AG20443 (cell line): ENCODE measurements at regions not wholly inside any gene's neighbourhood (a gene's known extent, or its start where the extent isn't known, plus 50 kb on each side); places are given as distances from the start of the nearest gene placed in this dataset.
"Not testable (repeated sequence)": the region's sequence is repeated elsewhere in the genome, so short reads cannot be mapped to it uniquely, and the experiment has no call there.

Source experiments
- DNase-seq: peaks from one replicate; pipeline ENCODE4 v3.0.0; 2012; ENCODE audit warnings: low spot score, mixed read lengths

DNA sequence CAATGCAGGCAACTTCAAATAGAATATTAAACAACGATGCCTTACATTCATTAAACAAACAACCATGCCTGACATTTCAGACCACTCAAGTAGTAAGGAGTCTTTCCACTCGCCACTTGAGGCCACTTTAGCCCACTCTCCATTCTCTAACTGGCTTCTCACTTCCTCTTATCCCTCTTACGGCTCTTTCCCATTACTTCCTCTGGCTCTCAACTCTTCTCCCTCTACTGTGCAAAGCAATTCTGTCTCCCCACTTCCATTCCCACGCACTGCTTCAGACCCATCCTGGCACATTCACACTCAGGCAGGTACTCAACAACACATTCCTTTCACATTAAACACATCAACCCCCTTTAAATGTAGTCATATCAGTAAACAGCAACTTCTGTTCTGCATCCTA lies 229.8 kb upstream of the IPO5 start:
- DNase-seq, result no peak

DNA sequence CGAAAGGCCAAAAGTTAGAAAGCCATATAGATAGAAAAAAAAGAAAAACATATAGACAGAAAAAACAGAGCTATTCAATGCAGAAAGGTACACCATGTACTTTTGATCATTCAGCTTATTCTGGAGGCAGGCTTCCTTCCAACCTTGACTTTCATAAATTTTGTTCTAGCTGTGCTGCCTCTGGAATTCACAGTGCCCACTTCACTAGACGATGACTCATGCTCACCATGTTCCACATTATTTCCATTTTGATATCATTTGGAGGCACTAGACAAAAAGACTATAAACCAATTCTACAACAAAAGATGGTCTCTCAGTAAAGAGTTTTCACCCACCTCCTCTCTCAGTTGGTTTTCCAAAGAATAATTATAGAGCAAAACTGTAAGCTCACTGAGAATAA lies 229.0 kb upstream of the IPO5 start:
- DNase-seq, result no peak

DNA sequence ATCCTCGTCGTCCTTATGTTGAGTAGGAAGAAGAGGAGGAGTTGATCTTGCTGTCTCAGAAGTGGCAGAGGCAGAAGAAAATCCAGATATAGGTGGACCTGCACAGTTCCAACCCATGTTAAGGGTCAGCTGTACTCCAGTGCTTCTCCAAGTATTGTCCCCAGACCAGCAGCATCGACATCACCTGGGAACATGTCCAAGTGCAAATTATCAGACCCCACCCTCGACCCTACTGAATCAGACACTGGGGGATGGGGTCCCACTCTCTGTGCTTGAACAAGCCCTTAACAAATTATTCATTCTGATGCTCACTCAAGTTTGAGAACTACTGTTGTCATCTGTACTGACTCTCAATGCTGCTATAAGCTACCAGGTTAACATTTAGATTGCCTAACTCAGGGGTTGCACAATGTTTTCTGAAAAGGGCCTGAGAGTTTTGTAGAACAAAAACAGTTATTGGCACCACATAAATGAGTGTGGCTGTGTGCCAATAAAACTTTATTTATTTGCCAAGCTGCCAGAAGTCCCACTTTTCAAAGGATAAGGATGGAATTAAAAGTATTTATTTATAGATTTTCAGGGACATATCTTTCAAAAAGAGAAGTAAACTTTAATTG lies 226.7 kb upstream of the IPO5 start:
- no peak for DNase-seq

DNA sequence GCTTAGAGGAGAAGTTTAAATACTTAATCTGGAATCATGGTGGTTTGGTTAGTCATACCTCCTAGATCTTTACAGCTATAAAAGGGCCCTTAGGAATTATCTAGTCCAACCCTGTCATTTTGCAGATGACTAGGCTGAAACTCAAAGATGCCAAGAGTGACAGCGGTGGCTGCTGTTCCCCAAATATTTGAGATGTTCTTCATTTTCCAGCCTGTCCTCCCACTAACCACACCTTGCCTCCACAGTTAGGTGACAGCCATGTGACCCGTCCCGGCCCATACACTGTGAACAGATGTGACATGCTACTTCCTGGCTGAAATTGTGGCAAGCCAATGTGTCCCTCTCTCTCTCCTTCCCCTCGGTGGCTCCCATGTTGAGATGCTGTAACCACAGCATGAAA lies 225.5 kb upstream of the IPO5 start:
- no peak for DNase-seq

DNA sequence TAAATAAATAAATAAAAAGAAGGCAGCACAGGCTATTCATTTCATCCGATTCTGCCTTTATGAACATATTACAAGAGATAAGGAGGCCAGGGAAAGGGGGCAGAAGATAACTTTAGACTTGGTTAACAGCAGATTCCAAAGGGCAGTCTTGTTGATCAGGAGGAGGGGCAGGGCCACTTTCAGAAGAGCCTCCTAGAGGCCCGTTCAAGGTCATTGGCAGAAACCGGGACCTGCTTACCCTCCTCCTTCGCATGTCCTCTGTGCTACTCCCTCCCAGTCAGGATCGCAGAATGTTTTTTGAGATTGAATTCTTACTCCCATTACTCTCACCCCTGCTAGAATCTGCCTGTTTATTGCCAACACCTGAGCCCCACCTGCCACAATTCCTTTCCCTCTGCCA lies 217.0 kb upstream of the IPO5 start:
- no peak for DNase-seq

DNA sequence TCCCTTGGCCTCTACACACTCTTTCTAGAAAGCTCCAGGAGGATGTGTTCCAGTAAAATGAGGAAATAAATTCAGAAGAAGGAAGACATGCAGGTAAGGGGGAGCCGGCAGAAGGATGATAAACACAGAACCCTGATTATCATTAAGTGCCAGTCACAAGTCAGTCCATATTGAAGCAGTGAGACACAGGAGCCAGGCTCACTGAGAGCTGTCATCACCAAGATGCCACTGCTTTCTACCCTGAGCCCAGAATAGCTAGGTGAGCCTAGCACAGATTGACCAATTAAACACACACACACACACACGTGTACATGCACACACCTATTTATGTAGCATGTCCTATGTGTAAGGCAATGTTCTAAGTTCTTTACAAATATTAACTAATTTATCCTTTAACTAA lies 211.4 kb upstream of the IPO5 start:
- no peak for DNase-seq

DNA sequence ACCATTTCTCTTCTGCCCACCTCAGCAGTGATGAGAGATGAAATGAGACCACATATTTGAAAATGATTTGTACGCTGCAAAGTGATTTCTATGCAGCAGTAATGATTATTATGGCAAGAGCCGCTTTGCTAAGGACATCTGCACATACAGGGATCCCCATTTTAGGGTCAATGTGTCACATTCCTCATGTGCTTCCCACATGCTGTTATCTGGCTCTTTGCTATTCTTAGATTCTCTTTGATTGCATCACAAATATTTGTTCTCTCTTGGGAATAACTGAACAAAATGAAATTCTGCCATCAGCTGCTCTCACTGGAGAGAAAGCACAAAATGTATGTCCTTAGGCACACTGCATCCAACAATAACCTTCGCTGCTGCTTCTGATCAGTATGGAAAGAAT lies 209.5 kb upstream of the IPO5 start:
- no peak for DNase-seq

DNA sequence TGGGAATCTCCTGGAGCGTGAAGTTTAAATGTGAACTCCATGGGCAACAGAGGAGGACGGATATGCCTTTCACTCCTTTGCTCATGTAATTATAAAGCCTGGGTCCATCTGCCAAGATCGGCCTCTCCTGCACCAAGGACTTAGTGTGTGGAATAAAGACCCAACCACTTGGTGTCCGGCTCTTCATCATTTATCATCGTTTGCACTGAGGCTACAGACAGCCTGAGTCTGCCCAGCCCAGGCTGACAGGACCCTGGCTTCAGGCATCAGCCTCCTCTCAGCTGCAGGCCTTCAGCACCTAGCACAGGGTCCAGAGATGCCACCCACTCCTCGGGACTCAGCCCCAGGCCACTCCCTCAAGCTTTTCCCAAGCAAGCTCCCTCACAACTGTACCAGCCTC lies 206.8 kb upstream of the IPO5 start:
- DNase-seq, result no peak

DNA sequence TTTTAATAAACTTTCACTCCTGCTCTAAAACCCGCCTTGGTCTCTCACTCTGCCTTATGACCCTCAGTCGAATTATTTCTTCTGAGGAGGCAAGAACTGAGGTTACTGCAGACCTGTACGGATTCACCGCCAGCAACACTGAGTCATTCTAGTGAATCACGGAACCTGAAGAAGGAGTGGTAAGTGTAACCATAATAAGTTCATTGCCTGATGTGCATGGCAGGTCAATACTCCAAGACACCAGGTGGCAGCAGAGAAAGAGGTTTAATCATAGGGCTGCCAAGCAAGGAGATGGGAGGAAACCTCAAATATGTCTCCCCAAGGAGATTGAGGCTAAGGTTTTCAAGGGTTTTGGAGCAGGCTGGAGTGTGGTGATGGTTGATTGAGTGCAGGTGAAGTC lies 204.3 kb upstream of the IPO5 start:
- no peak for DNase-seq

DNA sequence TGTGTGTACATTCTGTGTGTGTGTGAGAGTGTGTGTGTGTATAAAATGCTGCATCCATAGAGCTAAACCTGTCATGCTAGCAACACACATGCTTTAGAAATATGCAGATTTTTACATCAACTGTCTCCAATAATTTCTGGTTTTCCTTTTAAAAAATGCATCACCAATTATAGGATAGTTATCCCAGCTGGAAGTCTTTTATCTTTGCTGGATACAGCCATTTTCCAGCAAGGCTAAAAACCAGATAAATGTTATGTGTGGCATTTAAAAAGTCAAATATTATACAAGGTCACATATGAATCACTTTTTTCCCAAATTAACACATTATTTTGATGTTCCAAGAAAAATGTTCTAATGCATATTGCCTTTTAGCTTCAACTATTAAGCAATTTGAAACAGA lies 202.0 kb upstream of the IPO5 start:
- DNase-seq, result no peak

DNA sequence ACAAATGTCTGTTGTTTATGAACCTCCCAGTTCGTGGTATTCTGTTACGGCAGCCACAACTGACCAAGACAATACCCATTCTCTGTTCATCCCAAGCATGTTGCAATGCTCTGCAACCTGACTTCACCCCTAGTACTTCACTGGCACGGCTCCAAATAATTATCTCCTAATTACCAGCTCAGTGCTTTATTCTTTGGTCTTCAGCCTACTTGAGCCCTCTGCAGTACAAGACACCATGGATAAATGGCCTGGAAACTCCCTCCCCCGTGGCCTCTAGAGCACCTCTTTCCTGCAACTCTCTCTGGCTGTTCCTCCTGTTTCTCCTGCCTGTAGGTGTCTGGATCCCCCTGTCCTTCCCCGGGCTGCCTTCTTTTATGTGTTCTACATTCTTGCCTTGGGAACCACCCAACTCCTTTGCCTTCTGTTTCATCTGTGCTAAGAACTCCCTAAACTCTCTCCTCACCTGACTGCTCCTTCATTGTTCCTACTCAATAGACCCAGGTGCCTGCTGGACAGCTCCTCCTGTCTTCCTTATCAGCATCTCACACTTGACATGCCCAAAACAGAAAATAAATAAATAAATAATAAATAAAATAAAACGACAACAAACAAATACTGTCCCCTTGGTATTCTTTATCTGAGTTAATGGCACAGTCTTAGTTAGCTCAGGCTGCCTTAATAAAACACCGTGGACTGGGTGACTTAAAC lies 200.4 kb upstream of the IPO5 start:
- DNase-seq, result no peak

DNA sequence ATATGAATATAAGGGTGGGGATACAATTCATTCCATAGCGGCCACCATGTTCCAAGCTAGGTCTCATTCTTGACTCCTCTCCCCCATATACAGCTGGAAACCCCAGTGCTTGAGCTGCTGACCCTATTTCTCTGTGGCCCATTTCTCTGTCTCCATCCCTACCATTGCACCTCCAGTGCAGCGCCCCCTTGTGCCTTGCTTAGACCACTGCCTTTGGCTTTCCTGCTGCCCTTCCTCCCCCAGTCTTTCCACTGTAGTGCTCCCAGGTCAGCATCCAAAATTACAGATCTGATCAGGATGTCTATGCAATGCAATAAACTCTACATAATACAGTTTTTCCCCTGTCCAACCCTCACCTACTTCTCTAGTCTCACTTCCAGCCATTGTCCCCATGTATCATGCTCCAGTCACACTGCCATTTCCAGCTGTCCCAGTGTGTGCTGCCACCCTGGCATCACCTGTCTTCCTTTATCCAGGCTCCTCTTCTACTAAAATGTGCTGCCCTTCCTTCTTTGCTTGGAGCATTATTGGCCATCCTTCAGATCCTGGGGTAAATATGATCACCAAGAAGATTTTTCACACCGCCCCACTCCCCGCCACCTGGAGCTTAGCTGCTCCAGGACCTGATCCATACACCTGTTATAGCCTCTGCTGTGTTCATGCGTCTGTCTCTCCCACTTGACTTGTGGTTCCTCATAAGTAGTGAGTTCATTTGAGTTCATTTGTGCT lies 199.4 kb upstream of the IPO5 start:
- no peak for DNase-seq

DNA sequence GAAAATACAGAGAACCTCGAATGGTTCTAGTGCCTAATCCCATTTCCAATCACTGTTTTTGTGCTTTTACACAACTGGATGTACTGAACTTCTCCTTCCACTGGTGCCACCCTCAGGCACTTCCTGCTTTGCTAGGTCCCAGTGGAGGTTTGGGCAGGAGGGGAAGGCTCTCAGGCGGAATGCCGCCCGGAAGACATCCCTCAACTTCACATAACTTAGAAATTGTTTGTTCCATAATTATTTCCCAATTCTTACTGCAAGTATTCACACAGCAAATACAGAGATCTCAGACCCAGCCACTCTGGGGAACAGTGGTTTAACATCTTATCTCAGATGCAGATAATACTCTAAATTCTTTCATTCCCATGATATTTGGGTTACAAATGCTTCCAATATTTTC lies 195.7 kb upstream of the IPO5 start:
- no peak for DNase-seq

DNA sequence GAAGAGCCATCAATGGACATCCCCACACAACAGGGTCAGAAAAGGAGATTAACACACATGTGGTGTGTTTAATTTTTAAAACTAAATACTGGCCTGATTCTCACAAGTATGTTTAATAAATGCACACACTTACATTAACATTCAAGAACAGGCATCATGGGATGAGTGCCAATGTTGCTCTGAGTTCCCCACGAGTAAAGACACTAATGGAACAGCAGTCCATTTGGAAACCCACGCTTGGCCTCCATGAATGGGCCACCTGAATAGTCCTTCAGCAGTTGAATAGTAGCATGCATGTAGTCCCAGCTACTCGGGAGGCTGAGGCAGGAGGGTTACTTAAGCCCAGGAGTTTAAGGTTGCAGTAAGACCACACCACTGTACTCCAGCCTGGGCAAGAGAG lies 195.2 kb upstream of the IPO5 start:
- no peak for DNase-seq

DNA sequence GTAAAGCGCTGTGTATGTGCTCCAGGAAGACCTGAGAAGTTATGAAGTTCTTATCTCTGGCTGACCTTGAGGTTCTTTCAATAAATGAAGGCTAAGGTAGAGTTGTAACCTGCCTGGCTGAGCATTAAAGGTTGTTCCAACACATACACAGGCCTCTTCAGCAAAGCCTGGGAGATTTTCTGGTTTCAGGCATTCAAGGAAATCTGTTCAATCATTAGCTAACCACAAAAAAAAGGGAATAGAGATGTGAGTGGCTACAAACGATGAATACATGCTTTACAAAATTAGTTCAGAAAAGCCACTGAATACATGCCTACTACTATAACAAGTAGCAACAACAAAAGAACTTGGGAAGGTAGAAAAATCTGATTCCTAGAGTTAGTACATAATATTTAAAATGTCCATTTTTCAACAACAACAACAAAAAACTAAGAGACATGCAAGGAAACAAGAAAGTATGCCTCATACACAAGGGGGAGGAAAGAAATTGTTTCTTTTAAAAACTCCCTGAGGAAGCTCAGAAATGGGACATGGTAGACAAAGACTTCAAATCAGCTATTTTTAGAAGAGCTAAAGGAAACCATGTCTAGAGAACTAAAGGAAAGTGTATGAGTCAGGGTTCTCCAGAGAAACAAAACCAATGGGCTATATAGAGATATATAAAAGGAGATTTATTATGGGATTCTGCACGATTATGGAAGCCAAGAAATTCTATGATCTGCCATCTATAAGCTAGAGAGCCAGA lies 191.5 kb upstream of the IPO5 start:
- no peak for DNase-seq

DNA sequence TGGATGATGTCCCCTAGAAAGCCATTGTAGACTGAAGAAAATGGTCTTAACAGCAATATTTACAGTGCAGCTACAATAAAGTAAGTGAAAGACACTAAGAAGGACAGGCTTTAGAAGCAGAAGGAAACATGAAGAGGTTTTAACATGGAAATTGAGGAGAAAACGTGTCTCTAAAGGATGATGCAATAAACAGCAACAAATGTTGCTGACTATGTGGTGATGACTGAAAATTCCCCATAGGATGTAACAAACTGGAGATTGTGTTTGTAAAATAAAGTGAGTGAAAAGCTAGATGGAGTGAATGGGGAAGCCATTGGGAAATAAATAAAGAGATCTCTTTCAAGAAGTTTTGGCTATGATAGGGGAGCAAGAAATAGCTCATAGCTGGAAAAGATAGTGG lies 186.7 kb upstream of the IPO5 start:
- no peak for DNase-seq

DNA sequence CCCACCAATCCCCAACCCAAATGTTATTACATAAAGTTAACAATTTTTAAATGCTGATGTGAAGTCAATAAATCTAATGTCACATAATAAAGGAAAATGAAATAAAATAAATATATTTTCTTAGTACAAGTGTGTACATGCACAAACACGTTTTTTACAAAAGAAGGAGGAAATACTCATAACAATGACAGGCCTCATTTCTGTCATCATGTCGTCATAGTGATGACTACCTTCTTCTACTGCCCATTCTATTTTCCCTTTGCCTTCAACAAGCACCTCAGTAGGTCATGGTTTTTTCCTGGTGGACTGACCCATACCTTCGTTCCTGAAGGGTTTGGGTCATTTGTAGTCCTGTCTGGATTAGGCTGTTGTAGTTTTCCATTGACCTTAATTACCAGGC lies 185.3 kb upstream of the IPO5 start:
- no peak for DNase-seq

DNA sequence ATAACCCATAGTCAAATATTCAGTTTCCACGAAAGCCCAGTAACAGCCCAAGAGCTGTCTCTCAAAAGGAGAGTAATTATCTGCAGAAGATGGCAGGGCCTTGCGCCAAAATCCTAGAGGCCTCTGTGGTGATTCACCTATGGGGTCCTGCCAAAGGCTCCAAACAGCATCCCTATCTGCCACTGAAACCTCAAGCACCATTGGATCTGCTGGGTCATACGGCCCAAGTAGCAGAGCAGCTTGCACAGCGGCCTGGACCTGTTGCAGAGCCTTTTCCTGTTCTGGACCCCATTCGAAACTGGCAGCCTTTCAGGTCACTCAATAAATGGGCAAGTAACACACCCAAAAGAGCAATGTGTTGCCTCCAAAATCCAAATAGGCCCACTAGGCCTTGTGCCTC lies 183.2 kb upstream of the IPO5 start:
- DNase-seq, result not testable (repeated sequence)

DNA sequence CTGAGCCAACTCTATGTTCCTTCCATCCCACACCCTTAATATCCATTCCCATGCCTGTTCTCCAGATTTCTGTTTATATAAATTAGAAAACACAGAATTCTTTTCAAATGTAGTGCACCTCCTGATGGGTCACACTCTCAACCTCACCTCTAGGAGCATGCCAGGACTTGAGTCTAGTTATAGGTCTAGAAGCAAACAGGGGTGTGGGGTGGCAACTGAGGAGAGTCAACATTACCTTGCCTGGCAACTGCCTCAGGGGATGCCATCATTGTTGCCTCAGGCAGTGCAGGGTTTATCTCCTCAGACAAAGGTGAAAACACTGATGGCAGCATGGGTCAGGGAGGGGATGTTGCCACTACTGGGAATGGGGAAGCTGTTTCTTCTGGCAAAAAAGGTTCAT lies 181.0 kb upstream of the IPO5 start:
- DNase-seq, result not testable (repeated sequence)

DNA sequence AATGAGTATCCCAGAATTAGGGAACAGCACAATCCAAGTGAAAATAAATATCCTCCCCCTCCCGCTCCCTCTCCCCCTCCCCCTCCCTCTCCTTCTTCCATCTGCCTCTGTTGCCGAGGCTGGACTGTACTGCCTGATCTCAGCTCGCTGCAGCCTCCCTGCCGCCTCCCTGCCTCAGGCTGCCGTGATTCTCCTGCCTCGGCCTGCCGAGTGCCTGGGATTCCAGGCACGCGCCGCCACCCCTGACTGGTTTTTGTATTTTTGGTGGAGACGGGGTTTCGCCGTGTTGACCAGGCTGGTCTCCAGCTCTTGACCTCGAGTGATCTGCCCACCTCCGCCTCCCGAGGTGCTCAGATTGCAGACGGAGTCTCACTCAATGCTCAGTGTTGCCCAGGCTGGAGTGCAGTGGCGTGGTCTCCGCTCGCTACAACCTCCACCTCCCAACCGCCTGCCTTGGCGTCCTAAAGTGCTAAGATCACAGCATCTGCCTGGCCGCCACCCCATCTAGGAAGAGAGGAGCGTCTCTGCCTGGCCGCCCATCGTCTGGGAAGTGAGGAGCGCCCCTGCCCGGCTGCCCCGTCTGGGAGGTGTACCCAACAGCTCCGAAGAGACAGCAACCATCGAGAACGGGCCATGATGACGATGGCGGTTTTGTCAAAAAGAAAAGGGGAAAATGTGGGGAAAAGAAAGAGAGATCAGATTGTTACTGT lies 178.9 kb upstream of the IPO5 start:
- DNase-seq, result not testable (repeated sequence)

DNA sequence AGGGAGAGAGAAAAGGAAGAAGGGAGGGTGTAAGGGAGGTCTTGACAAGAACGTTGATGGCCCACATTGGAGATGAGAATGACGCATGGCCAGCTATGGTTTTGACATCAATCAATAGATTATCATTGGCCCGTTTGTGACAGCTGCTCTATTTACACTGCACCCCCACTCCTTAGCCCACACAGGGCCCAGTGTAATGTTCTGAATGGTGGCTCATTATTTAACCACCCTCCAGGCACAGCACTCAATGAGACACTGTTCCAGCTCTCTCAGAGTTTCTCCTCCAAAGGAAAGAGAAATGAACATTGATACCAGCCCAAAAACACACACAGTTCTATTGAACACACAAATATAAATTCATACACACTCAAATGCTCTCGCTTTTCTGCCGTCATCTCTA lies 173.0 kb upstream of the IPO5 start:
- no peak for DNase-seq

DNA sequence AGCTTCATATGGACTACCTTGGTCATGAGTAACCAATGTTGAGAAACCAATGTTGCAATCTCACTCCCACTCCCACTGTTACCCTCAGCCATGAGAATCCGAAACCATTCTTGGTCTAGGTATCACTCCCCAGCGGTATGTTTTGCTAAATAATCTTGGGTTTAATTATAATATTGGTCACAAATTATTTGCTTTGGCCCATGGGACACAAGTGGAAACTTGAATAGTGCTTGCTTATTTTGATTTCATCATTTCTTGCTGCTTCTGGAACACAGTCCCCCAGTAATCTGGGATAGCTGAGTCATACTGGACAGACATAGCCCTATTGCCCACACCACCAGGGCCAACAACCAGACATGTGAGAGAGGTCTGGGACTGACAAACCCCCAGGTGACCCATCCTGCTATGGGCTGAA lies 171.6 kb upstream of the IPO5 start:
- DNase-seq, result no peak
